ENCODE measurements at regions not wholly inside any gene's neighbourhood (a gene's known extent, or its start where the extent isn't known, plus 50 kb on each side); places are given as distances from the start of the nearest gene placed in this dataset.

GRCh38 chr7:145539910-145540309, 576.7 kb upstream of the CNTNAP2 start:
- Mint-ChIP-seq H3K36me3 (ENCODE audit: low read depth) (no peaks in the 10 kb centered on the region), H3K27me3 (ENCODE audit: insufficient read depth) (no peaks in the 10 kb centered on the region), H3K4me1 (ENCODE audit: low read depth) (no peaks in the 10 kb centered on the region), H3K27ac (no peak overlapping the region), H3K4me3 (no peak overlapping the region), H3K9me3 (no peaks in the 10 kb centered on the region)
- intact Hi-C loops (cut with micrococcal nuclease), result no loop called here
- no peak for DNase-seq (ENCODE audit: low spot score)

DNA sequence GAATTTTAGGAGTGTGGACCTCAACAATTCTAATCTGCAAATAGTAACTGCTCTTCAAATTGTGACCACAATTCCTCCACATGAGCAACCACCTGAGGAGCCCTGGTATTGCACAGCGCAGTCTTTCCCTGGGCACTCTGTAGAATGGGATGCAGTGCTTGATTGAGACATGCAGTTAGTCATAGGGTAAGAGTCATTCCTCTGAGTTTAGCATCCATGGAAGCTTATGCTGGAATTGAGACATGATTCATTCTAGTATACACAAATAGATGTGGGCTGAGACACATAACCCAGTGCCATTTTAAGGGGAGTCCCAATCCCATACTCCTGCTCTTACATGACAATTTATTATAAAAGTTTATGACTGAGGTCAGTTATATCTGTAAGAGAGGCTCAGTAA, 582.3 kb upstream of the CNTNAP2 start:
- H3K4me1 Mint-ChIP-seq (ENCODE audit: low read depth), result no peaks in the 10 kb centered on the region
- intact Hi-C loops (cut with micrococcal nuclease), result no loop called here
- DNase-seq (ENCODE audit: low spot score), result no peak
- H3K27me3 Mint-ChIP-seq (ENCODE audit: insufficient read depth), result no peaks in the 10 kb centered on the region
- no peaks in the 10 kb centered on the region for H3K9me3 Mint-ChIP-seq
- no peak overlapping the region for H3K27ac Mint-ChIP-seq
- no peaks in the 10 kb centered on the region for H3K36me3 Mint-ChIP-seq (ENCODE audit: low read depth)
- H3K4me3 Mint-ChIP-seq, result no peak overlapping the region

DNA sequence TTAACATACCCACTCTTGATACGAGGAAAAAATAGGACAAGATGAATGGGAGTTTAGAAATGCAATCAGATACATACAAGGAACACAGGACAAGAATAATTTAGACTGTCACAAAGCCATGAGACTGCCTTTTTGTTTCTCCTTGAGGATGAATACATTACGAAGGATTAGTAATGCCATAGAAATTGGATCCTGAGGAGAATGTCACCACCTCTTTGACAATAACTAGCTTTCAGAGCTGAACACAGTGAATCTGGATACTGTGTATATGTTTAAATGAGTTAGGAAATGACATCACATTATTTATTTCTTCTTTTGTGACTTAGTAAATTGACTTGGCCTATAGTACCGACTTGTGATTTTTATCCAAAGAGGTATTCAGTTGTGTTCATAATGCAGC, 596.3 kb upstream of the CNTNAP2 start:
- H3K4me1 Mint-ChIP-seq (ENCODE audit: low read depth), result no peaks in the 10 kb centered on the region
- no peak overlapping the region for H3K4me3 Mint-ChIP-seq
- intact Hi-C loops (cut with micrococcal nuclease), result no loop called here
- no peak overlapping the region for H3K27ac Mint-ChIP-seq
- H3K36me3 Mint-ChIP-seq (ENCODE audit: low read depth), result no peaks in the 10 kb centered on the region
- H3K27me3 Mint-ChIP-seq (ENCODE audit: insufficient read depth), result no peaks in the 10 kb centered on the region
- H3K9me3 Mint-ChIP-seq, result peaks cover 6% of the 10 kb centered on the region
- DNase-seq (ENCODE audit: low spot score), result no peak

DNA sequence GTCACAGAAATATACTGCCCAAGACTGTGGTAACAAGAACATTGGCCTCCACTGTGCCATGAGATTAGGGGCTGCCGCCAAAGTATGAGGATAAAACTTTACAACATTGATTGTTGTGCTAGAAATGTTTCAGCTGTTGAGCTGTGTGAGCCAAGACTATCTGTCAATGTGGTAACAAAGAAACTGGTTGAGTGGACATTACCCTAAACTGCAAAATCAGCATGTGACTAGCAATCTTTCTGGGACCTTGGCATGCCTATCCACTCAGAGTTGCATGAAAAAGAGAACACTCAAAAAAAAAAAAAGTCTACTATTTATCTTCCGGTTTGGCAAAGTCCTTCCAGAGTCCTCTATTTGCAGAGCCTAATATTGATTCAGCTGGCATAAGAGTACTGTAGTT, 605.6 kb upstream of the CNTNAP2 start:
- no peak for DNase-seq (ENCODE audit: low spot score)
- no peaks in the 10 kb centered on the region for H3K36me3 Mint-ChIP-seq (ENCODE audit: low read depth)
- H3K4me3 Mint-ChIP-seq, result no peak overlapping the region
- H3K27me3 Mint-ChIP-seq (ENCODE audit: insufficient read depth), result no peaks in the 10 kb centered on the region
- intact Hi-C loops (cut with micrococcal nuclease), result no loop called here
- no peak overlapping the region for H3K27ac Mint-ChIP-seq
- no peaks in the 10 kb centered on the region for H3K4me1 Mint-ChIP-seq (ENCODE audit: low read depth)
- peaks cover 11% of the 10 kb centered on the region for H3K9me3 Mint-ChIP-seq

- DNase-seq (ENCODE audit: low spot score), result no peak
Observed at GRCh38 chr7:145497911-145498525, 618.6 kb upstream of the CNTNAP2 start.

GRCh38 chr7:145490356-145490755, 626.2 kb upstream of the CNTNAP2 start:
- H3K27ac Mint-ChIP-seq, result no peak overlapping the region
- H3K9me3 Mint-ChIP-seq, result peaks cover 12% of the 10 kb centered on the region
- no peak for DNase-seq (ENCODE audit: low spot score)
- H3K36me3 Mint-ChIP-seq (ENCODE audit: low read depth), result no peaks in the 10 kb centered on the region
- no peaks in the 10 kb centered on the region for H3K27me3 Mint-ChIP-seq (ENCODE audit: insufficient read depth)
- intact Hi-C loops (cut with micrococcal nuclease), result no loop called here
- H3K4me1 Mint-ChIP-seq (ENCODE audit: low read depth), result no peaks in the 10 kb centered on the region
- H3K4me3 Mint-ChIP-seq, result no peak overlapping the region

More at GRCh38 chr7:145497911-145498525, 618.6 kb upstream of the CNTNAP2 start:
- Mint-ChIP-seq H3K9me3 (peaks cover 7% of the 10 kb centered on the region), H3K4me1 (ENCODE audit: low read depth) (no peaks in the 10 kb centered on the region), H3K27me3 (ENCODE audit: insufficient read depth) (no peaks in the 10 kb centered on the region), H3K36me3 (ENCODE audit: low read depth) (no peaks in the 10 kb centered on the region), H3K4me3 (no peak overlapping the region), H3K27ac (no peak overlapping the region)
- intact Hi-C loops (cut with micrococcal nuclease), result no loop called here

DNA sequence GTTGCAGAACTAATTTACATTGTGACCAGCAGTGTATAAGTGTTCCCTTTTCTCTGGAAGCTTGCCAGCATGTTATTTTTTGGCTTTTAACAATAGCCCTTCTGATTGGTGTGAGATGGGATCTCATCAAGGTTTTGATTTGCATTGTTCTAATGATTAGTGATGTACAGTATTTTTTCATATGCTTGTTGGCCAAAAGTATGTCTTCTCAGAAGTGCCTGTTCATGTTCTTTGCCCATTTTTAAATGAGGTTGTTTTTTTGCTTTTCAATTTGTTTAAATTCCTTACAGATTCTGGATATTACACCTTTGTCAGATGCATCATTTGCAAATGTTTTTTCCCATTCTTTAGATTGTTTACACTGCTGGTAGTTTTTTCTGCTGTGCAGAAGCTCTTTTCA, 627.0 kb upstream of the CNTNAP2 start:
- no peaks in the 10 kb centered on the region for H3K36me3 Mint-ChIP-seq (ENCODE audit: low read depth)

DNA sequence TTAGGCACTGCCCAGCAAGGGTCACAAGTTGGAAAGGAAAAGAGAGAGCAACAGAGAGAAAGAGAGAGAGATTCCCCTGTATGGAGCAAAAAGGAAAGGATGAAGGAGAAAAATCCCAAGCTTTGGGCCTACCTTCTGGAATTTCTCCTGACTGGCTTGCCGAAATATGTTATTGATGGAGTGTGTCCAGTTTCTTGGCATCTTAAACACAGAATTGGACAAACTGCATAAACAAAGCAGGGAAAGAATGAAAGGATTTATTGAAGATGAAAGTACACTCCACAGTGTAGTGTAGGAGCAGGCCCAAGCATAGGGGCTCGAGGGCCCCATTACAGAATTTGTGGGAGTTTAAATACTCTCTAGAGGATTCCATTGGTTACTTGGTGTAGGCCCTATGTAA, 627.8 kb upstream of the CNTNAP2 start:
- intact Hi-C loops (cut with micrococcal nuclease), result no loop called here
- Mint-ChIP-seq H3K27ac (no peak overlapping the region), H3K4me1 (ENCODE audit: low read depth) (no peaks in the 10 kb centered on the region), H3K4me3 (no peak overlapping the region), H3K9me3 (peaks cover 12% of the 10 kb centered on the region), H3K27me3 (ENCODE audit: insufficient read depth) (no peaks in the 10 kb centered on the region), H3K36me3 (ENCODE audit: low read depth) (no peaks in the 10 kb centered on the region)
- no peak for DNase-seq (ENCODE audit: low spot score)

More for the DNA sequence above, 627.0 kb upstream of the CNTNAP2 start:
- Mint-ChIP-seq H3K4me1 (ENCODE audit: low read depth) (no peaks in the 10 kb centered on the region), H3K27ac (no peak overlapping the region), H3K27me3 (ENCODE audit: insufficient read depth) (no peaks in the 10 kb centered on the region), H3K9me3 (peaks cover 12% of the 10 kb centered on the region), H3K4me3 (no peak overlapping the region)
- DNase-seq (ENCODE audit: low spot score), result no peak
- intact Hi-C loops (cut with micrococcal nuclease), result no loop called here

- no peak overlapping the region for H3K4me3 Mint-ChIP-seq
- no peaks in the 10 kb centered on the region for H3K4me1 Mint-ChIP-seq (ENCODE audit: low read depth)
- H3K27ac Mint-ChIP-seq, result no peak overlapping the region
- intact Hi-C loops (cut with micrococcal nuclease), result no loop called here
- H3K36me3 Mint-ChIP-seq (ENCODE audit: low read depth), result no peaks in the 10 kb centered on the region
- no peak for DNase-seq (ENCODE audit: low spot score)
- H3K27me3 Mint-ChIP-seq (ENCODE audit: insufficient read depth), result no peaks in the 10 kb centered on the region
- peaks cover 6% of the 10 kb centered on the region for H3K9me3 Mint-ChIP-seq
Observed at GRCh38 chr7:145481985-145482384, 634.6 kb upstream of the CNTNAP2 start.

- Mint-ChIP-seq H3K27ac (no peak overlapping the region), H3K27me3 (ENCODE audit: insufficient read depth) (no peaks in the 10 kb centered on the region), H3K4me1 (ENCODE audit: low read depth) (no peaks in the 10 kb centered on the region), H3K36me3 (ENCODE audit: low read depth) (no peaks in the 10 kb centered on the region), H3K9me3 (peaks cover 2% of the 10 kb centered on the region), H3K4me3 (no peak overlapping the region)
- DNase-seq (ENCODE audit: low spot score), result no peak
- intact Hi-C loops (cut with micrococcal nuclease), result no loop called here
Observed at GRCh38 chr7:145478541-145478940, 638.1 kb upstream of the CNTNAP2 start.

DNA sequence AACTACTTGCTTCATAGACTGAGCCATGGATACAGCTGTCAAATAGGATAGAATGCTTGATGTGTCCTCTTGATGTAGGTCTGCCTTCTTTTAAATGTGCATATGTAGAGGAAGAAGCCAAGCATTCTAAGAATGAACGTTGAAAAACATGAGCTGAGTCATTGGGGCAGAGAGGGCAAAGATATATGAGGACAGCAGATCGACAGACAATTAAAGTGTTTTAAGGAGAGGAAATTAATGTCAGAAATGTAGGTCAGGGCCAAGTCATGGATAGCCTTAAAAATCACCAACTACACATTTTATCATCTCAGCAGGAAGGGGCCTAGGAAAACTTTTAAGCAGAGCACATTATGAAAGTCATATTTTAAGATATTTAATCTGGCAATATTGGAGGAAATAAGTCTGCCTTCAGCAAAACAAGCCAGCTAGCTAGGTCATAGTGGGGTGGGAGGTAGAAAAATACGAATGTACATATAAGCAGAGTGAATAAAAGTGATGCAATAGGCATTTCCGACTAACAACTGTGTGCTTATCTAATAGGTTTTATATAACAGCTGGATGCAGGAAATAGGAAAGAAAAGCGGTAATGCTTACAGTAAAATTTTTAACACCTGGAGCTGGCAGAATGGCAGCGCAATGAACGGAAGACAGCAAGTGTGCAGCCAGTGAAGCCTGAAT, 638.3 kb upstream of the TPK1 start:
- H3K4me3 Mint-ChIP-seq, result no peak overlapping the region
- no peak overlapping the region for H3K27ac Mint-ChIP-seq
- DNase-seq (ENCODE audit: low spot score), result no peak
- H3K4me1 Mint-ChIP-seq (ENCODE audit: low read depth), result no peaks in the 10 kb centered on the region
- intact Hi-C loops (cut with micrococcal nuclease), result no loop called here
- no peaks in the 10 kb centered on the region for H3K27me3 Mint-ChIP-seq (ENCODE audit: insufficient read depth)
- H3K9me3 Mint-ChIP-seq, result peaks cover 2% of the 10 kb centered on the region
- H3K36me3 Mint-ChIP-seq (ENCODE audit: low read depth), result no peaks in the 10 kb centered on the region

DNA sequence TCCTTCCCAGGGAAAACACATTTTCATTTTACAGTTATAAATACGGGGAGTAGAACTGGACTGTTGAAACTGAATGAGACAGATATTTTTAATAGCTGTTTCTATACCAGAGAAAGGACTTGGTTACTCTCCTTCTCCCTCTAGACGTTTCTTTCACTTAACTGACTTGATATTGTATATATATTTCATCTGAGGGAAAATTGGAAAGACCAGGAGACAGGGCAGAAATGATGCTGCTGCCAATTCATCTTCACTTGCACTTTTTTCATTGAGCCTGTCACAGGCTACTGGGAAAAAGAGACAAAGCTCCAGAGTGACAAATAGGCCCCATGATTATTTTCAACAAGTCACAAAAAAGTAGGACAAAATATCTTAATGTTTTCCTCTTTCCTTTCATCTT, 636.0 kb upstream of the TPK1 start:
- Mint-ChIP-seq H3K4me3 (no peak overlapping the region), H3K27ac (no peak overlapping the region), H3K36me3 (ENCODE audit: low read depth) (no peaks in the 10 kb centered on the region), H3K9me3 (peaks cover 5% of the 10 kb centered on the region), H3K27me3 (ENCODE audit: insufficient read depth) (no peaks in the 10 kb centered on the region), H3K4me1 (ENCODE audit: low read depth) (no peaks in the 10 kb centered on the region)
- DNase-seq (ENCODE audit: low spot score), result no peak
- intact Hi-C loops (cut with micrococcal nuclease), result no loop called here

- no peaks in the 10 kb centered on the region for H3K27me3 Mint-ChIP-seq (ENCODE audit: insufficient read depth)
- no peak for DNase-seq (ENCODE audit: low spot score)
- H3K9me3 Mint-ChIP-seq, result peaks cover 5% of the 10 kb centered on the region
- H3K4me3 Mint-ChIP-seq, result no peak overlapping the region
- no peaks in the 10 kb centered on the region for H3K36me3 Mint-ChIP-seq (ENCODE audit: low read depth)
- H3K4me1 Mint-ChIP-seq (ENCODE audit: low read depth), result no peaks in the 10 kb centered on the region
- intact Hi-C loops (cut with micrococcal nuclease), result no loop called here
- H3K27ac Mint-ChIP-seq, result no peak overlapping the region
Observed at GRCh38 chr7:145464287-145464686, 628.4 kb upstream of the TPK1 start.

DNA sequence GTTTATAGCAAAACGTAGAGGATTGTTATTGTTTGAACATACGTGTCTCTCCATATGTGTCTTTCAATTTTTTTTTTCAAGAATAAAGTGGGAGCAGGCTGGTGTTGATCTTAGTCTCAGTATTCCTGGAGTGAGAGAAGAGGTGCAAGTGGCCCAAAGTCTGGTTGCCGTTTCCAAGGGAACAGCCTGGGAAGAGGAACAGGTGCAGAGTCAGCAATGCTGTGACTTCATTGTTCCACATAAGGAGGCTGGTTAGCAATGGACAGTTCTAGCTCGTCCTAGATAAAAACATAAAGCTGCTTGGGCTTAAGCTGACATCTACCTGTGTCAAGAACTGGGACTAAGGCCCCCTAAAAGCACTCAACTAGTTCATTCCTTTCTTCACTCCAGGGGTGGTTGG, 626.6 kb upstream of the TPK1 start:
- no peak for DNase-seq (ENCODE audit: low spot score)
- Mint-ChIP-seq H3K27me3 (ENCODE audit: insufficient read depth) (no peaks in the 10 kb centered on the region), H3K4me3 (no peak overlapping the region), H3K9me3 (peaks cover 4% of the 10 kb centered on the region), H3K4me1 (ENCODE audit: low read depth) (no peaks in the 10 kb centered on the region), H3K36me3 (ENCODE audit: low read depth) (no peaks in the 10 kb centered on the region), H3K27ac (no peak overlapping the region)
- intact Hi-C loops (cut with micrococcal nuclease), result no loop called here

Data from activated T-helper 1 cell treated with anti-CD3 and anti-CD28 coated beads, Interleukin-12 subunit alpha, Interleukin-12 subunit beta, Interleukin-2, Interleukin-4 antibody, amounts not matched to agents 30 ng/mL and 10 ng/mL and 1 ng/mL, durations not matched to agents 14 hours and 24 hours and 36 hours (primary cell).